ENCODE measurements at regions not wholly inside any gene's neighbourhood (a gene's known extent, or its start where the extent isn't known, plus 50 kb on each side); places are given as distances from the start of the nearest gene placed in this dataset.

DNA sequence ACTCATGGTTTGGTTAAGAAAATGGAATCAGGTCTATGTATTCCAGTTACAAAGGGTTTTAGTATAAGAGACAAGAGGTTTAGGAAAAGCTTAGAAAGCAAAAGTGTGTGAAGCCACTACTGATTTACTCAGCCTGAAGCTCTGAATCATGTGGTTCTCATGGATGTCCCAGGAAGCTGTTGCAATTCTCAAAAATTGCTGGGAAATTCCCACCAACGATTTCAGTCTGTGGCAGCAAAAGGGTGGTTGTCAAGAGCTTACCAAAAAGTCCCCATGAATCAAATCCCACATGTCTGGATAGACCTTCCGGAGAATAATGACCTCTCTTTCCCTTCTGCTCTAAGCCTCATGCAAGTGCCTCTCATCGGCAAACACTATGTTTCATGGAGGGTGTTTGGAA is 929.9 kb downstream of the TLE4 start:
- no peaks in the 10 kb centered on the region for H3K27me3 ChIP-seq (ENCODE audit: insufficient read depth, poor library complexity, severe bottlenecking)
- TF ChIP-seq, protein P1, sequence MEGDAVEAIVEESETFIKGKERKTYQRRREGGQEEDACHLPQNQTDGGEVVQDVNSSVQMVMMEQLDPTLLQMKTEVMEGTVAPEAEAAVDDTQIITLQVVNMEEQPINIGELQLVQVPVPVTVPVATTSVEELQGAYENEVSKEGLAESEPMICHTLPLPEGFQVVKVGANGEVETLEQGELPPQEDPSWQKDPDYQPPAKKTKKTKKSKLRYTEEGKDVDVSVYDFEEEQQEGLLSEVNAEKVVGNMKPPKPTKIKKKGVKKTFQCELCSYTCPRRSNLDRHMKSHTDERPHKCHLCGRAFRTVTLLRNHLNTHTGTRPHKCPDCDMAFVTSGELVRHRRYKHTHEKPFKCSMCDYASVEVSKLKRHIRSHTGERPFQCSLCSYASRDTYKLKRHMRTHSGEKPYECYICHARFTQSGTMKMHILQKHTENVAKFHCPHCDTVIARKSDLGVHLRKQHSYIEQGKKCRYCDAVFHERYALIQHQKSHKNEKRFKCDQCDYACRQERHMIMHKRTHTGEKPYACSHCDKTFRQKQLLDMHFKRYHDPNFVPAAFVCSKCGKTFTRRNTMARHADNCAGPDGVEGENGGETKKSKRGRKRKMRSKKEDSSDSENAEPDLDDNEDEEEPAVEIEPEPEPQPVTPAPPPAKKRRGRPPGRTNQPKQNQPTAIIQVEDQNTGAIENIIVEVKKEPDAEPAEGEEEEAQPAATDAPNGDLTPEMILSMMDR (IDR thresholded peaks at IDR 0.05; ENCODE audit: poor library complexity, severe bottlenecking): no peak
- ATAC-seq (ENCODE audit: low read depth) (no peak; the same call in 2 of the 3 replicates), DNase-seq (ENCODE audit: low spot score) (no peak)
- H3K36me3 ChIP-seq (ENCODE audit: low read depth): no peaks in the 10 kb centered on the region
- no peaks in the 10 kb centered on the region for H3K9me3 ChIP-seq (ENCODE audit: severe bottlenecking)
- H3K4me1 ChIP-seq (ENCODE audit: insufficient read depth, poor library complexity, severe bottlenecking): no peaks in the 10 kb centered on the region
- no peak overlapping the region for H3K27ac ChIP-seq (ENCODE audit: poor library complexity, severe bottlenecking)
- H3K4me3 ChIP-seq (ENCODE audit: severe bottlenecking): no peak overlapping the region

GRCh38 chr9:80500300-80500699 is 928.5 kb downstream of the TLE4 start:
- no peak overlapping the region for H3K27ac ChIP-seq (ENCODE audit: poor library complexity, severe bottlenecking)
- no peak overlapping the region for H3K4me3 ChIP-seq (ENCODE audit: severe bottlenecking)
- no peaks in the 10 kb centered on the region for H3K27me3 ChIP-seq (ENCODE audit: insufficient read depth, poor library complexity, severe bottlenecking)
- H3K4me1 ChIP-seq (ENCODE audit: insufficient read depth, poor library complexity, severe bottlenecking): no peaks in the 10 kb centered on the region
- no peak for ATAC-seq (ENCODE audit: low read depth)
- TF ChIP-seq, protein P1 (IDR thresholded peaks at IDR 0.05; ENCODE audit: poor library complexity, severe bottlenecking): no peak
- no peaks in the 10 kb centered on the region for H3K9me3 ChIP-seq (ENCODE audit: severe bottlenecking)
- H3K36me3 ChIP-seq (ENCODE audit: low read depth): no peaks in the 10 kb centered on the region
- DNase-seq (ENCODE audit: low spot score): no peak

- H3K27ac ChIP-seq (ENCODE audit: poor library complexity, severe bottlenecking): no peak overlapping the region
- no peak for ATAC-seq (ENCODE audit: low read depth)
Observed at GRCh38 chr9:80498001-80498555, 926.3 kb downstream of the TLE4 start.

GRCh38 chr9:80496901-80497556 is 925.3 kb downstream of the TLE4 start:
- ATAC-seq (ENCODE audit: low read depth) (no peak), DNase-seq (ENCODE audit: low spot score) (no peak)
- H3K27me3 ChIP-seq (ENCODE audit: insufficient read depth, poor library complexity, severe bottlenecking): no peaks in the 10 kb centered on the region
- TF ChIP-seq, protein P1 (IDR thresholded peaks at IDR 0.05; ENCODE audit: poor library complexity, severe bottlenecking): no peak
- H3K36me3 ChIP-seq (ENCODE audit: low read depth): no peaks in the 10 kb centered on the region
- no peak overlapping the region for H3K4me3 ChIP-seq (ENCODE audit: severe bottlenecking)
- no peaks in the 10 kb centered on the region for H3K4me1 ChIP-seq (ENCODE audit: insufficient read depth, poor library complexity, severe bottlenecking)
- H3K27ac ChIP-seq (ENCODE audit: poor library complexity, severe bottlenecking): no peak overlapping the region
- no peaks in the 10 kb centered on the region for H3K9me3 ChIP-seq (ENCODE audit: severe bottlenecking)

More at GRCh38 chr9:80498001-80498555, 926.3 kb downstream of the TLE4 start:
- no peaks in the 10 kb centered on the region for H3K27me3 ChIP-seq (ENCODE audit: insufficient read depth, poor library complexity, severe bottlenecking)
- H3K4me1 ChIP-seq (ENCODE audit: insufficient read depth, poor library complexity, severe bottlenecking): no peaks in the 10 kb centered on the region
- TF ChIP-seq, protein P1 (IDR thresholded peaks at IDR 0.05; ENCODE audit: poor library complexity, severe bottlenecking): no peak
- no peak for DNase-seq (ENCODE audit: low spot score)
- no peaks in the 10 kb centered on the region for H3K36me3 ChIP-seq (ENCODE audit: low read depth)
- H3K4me3 ChIP-seq (ENCODE audit: severe bottlenecking): no peak overlapping the region
- H3K9me3 ChIP-seq (ENCODE audit: severe bottlenecking): no peaks in the 10 kb centered on the region

GRCh38 chr9:80493258-80493657 is 921.5 kb downstream of the TLE4 start:
- ATAC-seq (ENCODE audit: low read depth) (no peak), DNase-seq (ENCODE audit: low spot score) (no peak)
- Histone ChIP-seq H3K27me3 (ENCODE audit: insufficient read depth, poor library complexity, severe bottlenecking) (no peaks in the 10 kb centered on the region), H3K9me3 (ENCODE audit: severe bottlenecking) (no peaks in the 10 kb centered on the region), H3K27ac (ENCODE audit: poor library complexity, severe bottlenecking) (no peak overlapping the region), H3K4me3 (ENCODE audit: severe bottlenecking) (no peak overlapping the region), H3K36me3 (ENCODE audit: low read depth) (no peaks in the 10 kb centered on the region), H3K4me1 (ENCODE audit: insufficient read depth, poor library complexity, severe bottlenecking) (no peaks in the 10 kb centered on the region)
- TF ChIP-seq, protein P1 (IDR thresholded peaks at IDR 0.05; ENCODE audit: poor library complexity, severe bottlenecking): no peak

Measured in RWPE2 (cell line).